GM23338 (cell line): ENCODE measurements at regions not wholly inside any gene's neighbourhood (a gene's known extent, or its start where the extent isn't known, plus 50 kb on each side); places are given as distances from the start of the nearest gene placed in this dataset.
"Not testable (repeated sequence)": the region's sequence is repeated elsewhere in the genome, so short reads cannot be mapped to it uniquely, and the experiment has no call there.

ENCODE experiments used
- ATAC-seq: fragments of 200-7000 bp; cut with Tn5 transposase; 3 replicates; pipeline ENCODE4 v1.9.1; 2020
- DNase-seq: peaks from one replicate; pipeline ENCODE4 v3.0.0-alpha.2; 2015; ENCODE audit warnings: low spot score
- H2AFZ ChIP-seq: fragments of 200-600 bp; sonication (generic); 2 replicates; pipeline ENCODE4 v1.8.0; 2016; ENCODE audit warnings: antibody characterized with exemption, mild to moderate bottlenecking, moderate library complexity
- H3F3A ChIP-seq: fragments of 200-600 bp; sonication (generic); replicated peaks from 2 replicates; pipeline ENCODE4 v1.8.0; 2017; ENCODE audit warnings: antibody characterized with exemption, mixed run types, low read depth
- H3K27ac ChIP-seq: fragments of 200-600 bp; sonication (generic); 2 replicates; pipeline ENCODE4 v1.6.1; 2016; ENCODE audit warnings: low read depth
- H3K27me3 ChIP-seq: fragments of 200-600 bp; sonication (generic); 2 replicates; pipeline ENCODE4 v1.8.0; 2016; ENCODE audit warnings: mild to moderate bottlenecking, mixed run types, moderate library complexity; ENCODE audit not compliant: insufficient read depth
- H3K36me3 ChIP-seq: fragments of 200-600 bp; sonication (generic); 2 replicates; pipeline ENCODE4 v1.8.0; 2016; ENCODE audit warnings: mild to moderate bottlenecking; ENCODE audit not compliant: insufficient read depth
- H3K4me1 ChIP-seq: fragments of 200-600 bp; sonication (generic); 2 replicates; pipeline ENCODE4 v1.8.0; 2016; ENCODE audit warnings: mild to moderate bottlenecking, moderate library complexity; ENCODE audit not compliant: insufficient read depth
- H3K4me2 ChIP-seq: fragments of 200-600 bp; sonication (generic); 2 replicates; pipeline ENCODE4 v1.7.1; 2017; ENCODE audit warnings: mixed run types
- H3K4me3 ChIP-seq: fragments of 200-600 bp; sonication (generic); 2 replicates; pipeline ENCODE4 v1.6.1; 2016; ENCODE audit warnings: mixed run types
- H3K79me2 ChIP-seq: fragments of 200-600 bp; sonication (generic); replicated peaks from 2 replicates; pipeline ENCODE4 v1.8.0; 2017; ENCODE audit warnings: mild to moderate bottlenecking; ENCODE audit not compliant: insufficient read depth
- H3K9me2 ChIP-seq: fragments of 200-600 bp; sonication (generic); 2 replicates; pipeline ENCODE4 v1.8.0; 2017; ENCODE audit not compliant: insufficient read depth
- H4K20me1 ChIP-seq: fragments of 200-600 bp; sonication (generic); replicated peaks from 2 replicates; pipeline ENCODE4 v1.8.0; 2017; ENCODE audit warnings: mild to moderate bottlenecking; ENCODE audit not compliant: insufficient read depth
- H3K27ac Mint-ChIP-seq: 2 replicates; pipeline ENCODE4 v1.8.0; 2020; ENCODE audit warnings: inconsistent platforms, mild to moderate bottlenecking, moderate library complexity, mixed read lengths
- H3K27me3 Mint-ChIP-seq: 3 replicates; pipeline ENCODE4 v1.8.0; 2022; ENCODE audit warnings: low read depth, mild to moderate bottlenecking, moderate library complexity, mixed read lengths, inconsistent platforms; ENCODE audit not compliant: insufficient read depth, poor library complexity
- H3K36me3 Mint-ChIP-seq: 3 replicates; pipeline ENCODE4 v1.8.0; 2021; ENCODE audit warnings: low read depth, mild to moderate bottlenecking, inconsistent platforms, moderate library complexity, mixed read lengths
- H3K4me1 Mint-ChIP-seq: 3 replicates; pipeline ENCODE4 v1.8.0; 2020; ENCODE audit warnings: mild to moderate bottlenecking, inconsistent platforms, mixed read lengths
- H3K4me3 Mint-ChIP-seq: 3 replicates; pipeline ENCODE4 v1.8.0; 2021; ENCODE audit warnings: moderate library complexity, mild to moderate bottlenecking, inconsistent platforms, mixed read lengths
- H3K9me3 Mint-ChIP-seq: 3 replicates; pipeline ENCODE4 v1.8.0; 2020; ENCODE audit warnings: moderate library complexity, mild to moderate bottlenecking, inconsistent platforms, mixed read lengths
- CREB1 ChIP-seq: fragments of 250-450 bp; sonication (Bioruptor Pico); IDR thresholded peaks from 2 replicates; pipeline ENCODE4 v1.5.0; 2020; ENCODE audit warnings: low read depth, mild to moderate bottlenecking, moderate library complexity
- EZH2 ChIP-seq: fragments of 200-600 bp; sonication (generic); IDR thresholded peaks from one replicate; pipeline ENCODE4 v1.8.0; 2017; ENCODE audit warnings: antibody characterized with exemption, mild to moderate bottlenecking, low read depth; ENCODE audit not compliant: unreplicated experiment
- POLR2AphosphoS5 ChIP-seq: IDR thresholded peaks from 2 replicates; pipeline ENCODE4 v1.6.1; 2016; ENCODE audit warnings: antibody characterized with exemption, low read depth

GRCh38 chr6:82111114-82111513 is 136.4 kb downstream of the IBTK start (continued):
- TF ChIP-seq CREB1, result no peak
- no peak for TF ChIP-seq POLR2AphosphoS5
- no peak for TF ChIP-seq EZH2

DNA sequence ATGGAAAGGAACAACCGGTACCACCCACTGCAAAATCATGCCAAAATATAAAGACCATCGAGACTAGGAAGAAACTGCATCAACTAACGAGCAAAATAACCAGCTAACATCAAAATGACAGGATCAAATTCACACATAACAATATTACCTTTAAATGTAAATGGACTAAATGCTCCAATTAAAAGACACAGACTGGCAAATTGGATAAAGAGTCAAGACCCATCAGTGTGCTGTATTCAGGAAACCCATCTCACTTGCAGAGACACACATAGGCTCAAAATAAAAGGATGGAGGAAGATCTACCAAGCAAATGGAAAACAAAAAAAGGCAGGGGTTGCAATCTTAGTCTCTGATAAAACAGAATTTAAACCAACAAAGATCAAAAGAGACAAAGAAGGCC is 144.4 kb downstream of the IBTK start:
- H3K9me2 ChIP-seq, H3K27me3 Mint-ChIP-seq, H3K27ac Mint-ChIP-seq, H3F3A ChIP-seq, H4K20me1 ChIP-seq, DNase-seq, H3K4me1 Mint-ChIP-seq, H3K36me3 ChIP-seq, ATAC-seq, H3K79me2 ChIP-seq, H3K4me3 ChIP-seq, H3K27me3 ChIP-seq, H2AFZ ChIP-seq, H3K27ac ChIP-seq, H3K4me2 ChIP-seq, H3K4me1 ChIP-seq, H3K4me3 Mint-ChIP-seq: not testable (repeated sequence)
- peaks cover 12% of the 10 kb centered on the region for H3K36me3 Mint-ChIP-seq
- peaks cover 21% of the 10 kb centered on the region; the same call in 2 of the 3 replicates for H3K9me3 Mint-ChIP-seq

DNA sequence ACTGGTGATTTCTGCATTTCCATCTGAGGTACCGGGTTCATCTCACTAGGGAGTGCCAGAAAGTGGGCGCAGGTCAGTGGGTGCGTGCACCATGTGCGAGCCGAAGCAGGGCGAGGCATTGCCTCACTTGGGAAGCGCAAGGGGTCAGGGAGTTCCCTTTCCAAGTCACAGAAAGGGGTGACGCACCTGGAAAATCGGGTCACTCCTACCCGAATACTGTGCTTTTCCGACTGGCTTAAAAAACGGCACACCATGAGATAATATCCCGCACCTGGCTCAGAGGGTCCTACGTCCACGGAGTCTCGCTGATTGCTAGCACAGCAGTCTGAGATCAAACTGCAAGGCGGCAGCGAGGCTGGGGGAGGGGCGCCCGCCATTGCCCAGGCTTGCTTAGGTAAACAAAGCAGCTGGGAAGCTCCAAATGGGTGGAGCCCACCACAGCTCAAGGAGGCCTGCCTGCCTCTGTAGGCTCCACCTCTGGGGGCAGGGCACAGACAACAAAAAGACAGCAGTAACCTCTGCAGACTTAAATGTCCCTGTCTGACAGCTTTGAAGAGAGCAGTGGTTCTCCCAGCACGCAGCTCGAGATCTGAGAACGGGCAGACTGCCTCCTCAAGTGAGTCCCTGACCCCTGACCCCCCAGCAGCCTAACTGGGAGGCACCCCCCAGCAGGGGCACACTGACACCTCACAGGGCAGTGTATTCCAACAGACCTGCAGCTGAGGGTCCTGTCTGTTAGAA is 146.0 kb downstream of the IBTK start:
- H3K36me3 Mint-ChIP-seq, result peaks cover 12% of the 10 kb centered on the region
- not testable (repeated sequence) for H3K27me3 ChIP-seq, H3K79me2 ChIP-seq, H3K9me2 ChIP-seq, H3K4me1 ChIP-seq, ATAC-seq, H3K27me3 Mint-ChIP-seq, H3K36me3 ChIP-seq, H3F3A ChIP-seq, H3K4me1 Mint-ChIP-seq, DNase-seq, H3K27ac ChIP-seq, H4K20me1 ChIP-seq
- Histone ChIP-seq H3K4me3 (peak overlapping the region; percentile 43; the same call in 1 of the 2 replicates), H3K4me2 (0 out of 2 replicates have a peak overlapping the region, but pooled peaks have one; percentile 39), H2AFZ (0 out of 2 replicates have a peak overlapping the region, but pooled peaks have one; percentile 34)
- H3K27ac Mint-ChIP-seq, result peak overlapping the region; percentile 90
- H3K4me3 Mint-ChIP-seq, result peak overlapping the region; percentile 51; the same call in 2 of the 3 replicates
- H3K9me3 Mint-ChIP-seq, result peaks cover 21% of the 10 kb centered on the region; the same call in 2 of the 3 replicates

- not testable (repeated sequence) for H3K27me3 ChIP-seq, H3K79me2 ChIP-seq, H3K27ac Mint-ChIP-seq, H3K4me1 Mint-ChIP-seq, H3K4me1 ChIP-seq, H4K20me1 ChIP-seq, H3K36me3 ChIP-seq, ATAC-seq, DNase-seq, H3F3A ChIP-seq, H3K27ac ChIP-seq, H3K4me3 ChIP-seq, H2AFZ ChIP-seq, H3K9me2 ChIP-seq, H3K4me2 ChIP-seq, H3K27me3 Mint-ChIP-seq
- peaks cover 21% of the 10 kb centered on the region; the same call in 2 of the 3 replicates for H3K9me3 Mint-ChIP-seq
- peaks cover 12% of the 10 kb centered on the region for H3K36me3 Mint-ChIP-seq
- peak overlapping the region; percentile 51; the same call in 1 of the 3 replicates for H3K4me3 Mint-ChIP-seq
Measured at GRCh38 chr6:82100763-82101162, 146.8 kb downstream of the IBTK start.
